HG02763 (cell line): ENCODE measurements at regions not wholly inside any gene's neighbourhood (a gene's known extent, or its start where the extent isn't known, plus 50 kb on each side); places are given as distances from the start of the nearest gene placed in this dataset.

Experiments
- ATAC-seq: cut with Tn5 transposase; IDR thresholded peaks from one replicate; pipeline ENCODE4 v1.9.1; 2021; ENCODE audit warnings: mild to moderate bottlenecking, moderate library complexity; ENCODE audit not compliant: unreplicated experiment

DNA sequence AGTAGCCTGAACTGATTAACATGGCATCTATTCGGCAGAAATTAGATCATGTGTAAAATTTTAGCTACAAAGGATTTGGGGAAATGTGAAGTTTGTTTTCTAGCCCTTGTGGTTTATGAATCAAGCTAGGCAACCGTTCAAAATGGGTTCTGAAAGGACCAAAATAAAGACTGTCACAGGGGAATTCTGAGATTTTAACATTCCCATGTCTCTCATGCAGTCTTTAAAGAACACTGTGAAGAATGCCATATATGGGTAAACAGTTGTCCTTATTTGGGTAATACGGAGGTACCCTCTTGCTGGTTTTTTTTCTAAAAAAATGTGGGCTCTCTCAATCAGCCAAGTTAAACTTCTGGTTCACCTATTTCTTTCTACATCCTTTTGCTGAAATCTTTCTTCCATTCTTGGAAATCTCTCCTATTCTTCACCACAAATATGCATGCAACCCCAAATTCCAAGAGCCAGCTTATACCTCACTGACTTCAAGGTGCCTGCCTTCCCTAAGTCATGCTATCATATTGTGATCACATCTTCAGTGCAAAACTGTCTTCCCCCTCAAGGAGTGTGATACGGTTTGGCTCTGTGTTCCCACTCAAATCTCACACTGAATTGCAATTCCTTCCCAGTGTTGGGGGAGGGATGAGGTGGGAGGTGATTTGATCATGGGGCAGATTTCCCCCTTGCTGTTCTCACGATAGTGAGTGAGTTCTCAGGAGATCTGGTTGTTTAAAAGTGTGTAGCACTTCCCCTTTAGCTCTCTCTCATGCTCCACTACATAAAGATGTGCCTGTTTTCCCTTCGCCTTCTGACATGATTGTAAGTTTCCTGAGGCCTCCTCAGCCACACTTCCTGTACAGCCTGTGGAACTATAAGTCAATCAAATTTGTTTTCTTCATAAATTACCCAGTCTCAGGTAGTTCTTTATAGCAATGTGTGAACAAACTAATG is 308.7 kb downstream of the TTLL7 start:
- no peak for ATAC-seq

DNA sequence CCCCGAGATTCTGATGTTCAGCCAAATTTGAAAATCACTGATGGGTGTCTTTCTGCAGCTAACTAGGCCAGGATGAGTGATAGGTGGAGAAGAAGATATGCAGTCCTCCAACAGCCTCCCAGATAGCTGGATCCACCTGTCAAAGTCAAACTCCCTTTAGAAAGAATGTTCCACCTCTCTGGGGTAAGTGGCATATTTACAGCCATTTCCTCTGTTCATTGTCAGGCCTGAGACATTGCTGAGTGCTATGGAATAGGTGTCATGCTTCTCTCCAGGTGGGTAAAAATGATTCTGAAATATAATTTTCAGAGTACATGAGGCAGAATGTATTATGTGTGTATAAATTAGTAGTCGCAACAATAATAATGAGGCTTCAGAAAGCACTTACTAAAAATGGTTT is 316.8 kb downstream of the TTLL7 start:
- ATAC-seq: no peak

DNA sequence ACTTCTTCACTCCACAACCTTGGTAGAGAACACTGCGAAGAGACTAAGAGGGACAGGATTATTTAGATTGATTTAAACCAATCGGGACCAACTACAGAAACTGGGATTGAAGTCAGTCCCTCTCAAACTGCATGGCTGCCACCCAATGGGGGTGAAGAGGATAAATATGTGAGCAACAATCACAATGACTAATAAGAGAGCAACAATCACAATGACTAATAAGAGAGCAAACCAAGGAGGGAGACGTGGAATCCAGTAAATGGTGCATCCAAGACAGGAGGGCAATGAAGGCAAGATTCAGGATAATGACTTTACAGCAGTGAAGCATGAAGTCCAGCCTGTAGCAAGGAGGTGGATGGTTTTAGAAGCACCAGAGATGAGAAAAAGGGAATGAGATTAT is 322.8 kb downstream of the TTLL7 start:
- no peak for ATAC-seq

DNA sequence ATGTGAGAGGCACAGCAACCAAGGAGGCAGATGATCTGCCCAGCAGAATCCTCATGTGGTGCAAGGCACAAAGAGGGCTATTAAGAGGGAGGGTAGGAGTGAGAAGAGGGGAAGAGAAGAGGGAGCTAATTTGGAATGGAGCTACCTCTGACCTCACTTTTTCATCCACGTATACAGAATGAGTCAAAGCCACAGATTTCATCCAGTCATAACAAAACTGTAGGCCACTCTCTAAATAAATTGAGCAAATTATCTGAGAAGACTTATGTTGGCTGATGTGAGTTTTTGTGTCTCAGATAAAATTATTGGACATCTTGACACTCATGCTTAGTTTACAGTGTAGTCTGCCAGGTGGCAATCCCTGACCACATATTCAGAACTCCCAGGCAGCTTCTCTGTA is 325.6 kb downstream of the TTLL7 start:
- no peak for ATAC-seq

DNA sequence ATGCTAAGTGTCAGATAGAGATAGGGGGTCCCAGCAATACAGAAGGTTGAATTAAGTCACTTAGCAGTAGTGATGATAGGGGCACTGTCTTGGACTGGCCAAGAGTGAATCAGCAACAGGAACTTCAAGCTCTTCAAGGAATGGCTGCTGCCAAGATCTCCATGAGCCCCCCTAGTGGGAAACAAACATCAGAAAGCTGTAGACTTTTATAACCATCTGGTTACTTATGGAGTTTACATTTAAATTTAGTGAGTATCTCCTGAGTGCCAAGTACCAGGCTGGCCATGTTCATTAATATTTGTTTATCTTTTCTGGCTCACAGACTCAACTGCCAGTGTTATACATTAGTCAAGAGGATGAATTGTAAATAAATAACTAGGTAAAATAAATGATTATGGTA is 327.3 kb downstream of the TTLL7 start:
- ATAC-seq: no peak

DNA sequence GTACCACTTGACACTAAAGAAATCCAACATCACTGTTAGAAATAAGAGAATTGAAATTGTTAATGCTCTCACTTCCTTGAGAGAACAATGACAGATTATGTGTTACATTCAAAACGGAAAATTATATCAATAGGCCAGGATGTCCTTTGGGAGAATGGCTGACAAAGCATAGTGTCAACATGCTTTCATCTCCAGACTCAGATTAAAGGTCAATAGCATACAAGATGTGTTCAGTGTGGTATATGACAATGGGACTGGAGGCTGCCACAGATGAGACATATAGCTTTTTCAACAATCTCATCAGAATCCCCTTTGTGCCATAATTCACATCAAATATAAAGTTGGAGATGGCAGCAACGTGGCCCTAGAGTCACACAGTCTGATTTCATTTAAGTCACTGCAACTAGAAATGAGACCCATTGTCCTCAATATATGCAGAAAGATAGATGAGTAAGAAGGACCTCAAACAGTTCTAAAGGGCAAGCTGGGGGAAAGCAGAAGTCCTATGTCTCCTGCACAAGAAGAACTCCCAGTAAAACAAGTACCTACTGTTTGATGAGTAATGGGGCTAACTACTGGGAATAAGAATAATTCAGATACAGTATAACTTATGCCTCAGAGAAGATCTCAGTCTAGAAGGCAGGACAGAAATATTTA is 327.9 kb downstream of the TTLL7 start:
- no peak for ATAC-seq

DNA sequence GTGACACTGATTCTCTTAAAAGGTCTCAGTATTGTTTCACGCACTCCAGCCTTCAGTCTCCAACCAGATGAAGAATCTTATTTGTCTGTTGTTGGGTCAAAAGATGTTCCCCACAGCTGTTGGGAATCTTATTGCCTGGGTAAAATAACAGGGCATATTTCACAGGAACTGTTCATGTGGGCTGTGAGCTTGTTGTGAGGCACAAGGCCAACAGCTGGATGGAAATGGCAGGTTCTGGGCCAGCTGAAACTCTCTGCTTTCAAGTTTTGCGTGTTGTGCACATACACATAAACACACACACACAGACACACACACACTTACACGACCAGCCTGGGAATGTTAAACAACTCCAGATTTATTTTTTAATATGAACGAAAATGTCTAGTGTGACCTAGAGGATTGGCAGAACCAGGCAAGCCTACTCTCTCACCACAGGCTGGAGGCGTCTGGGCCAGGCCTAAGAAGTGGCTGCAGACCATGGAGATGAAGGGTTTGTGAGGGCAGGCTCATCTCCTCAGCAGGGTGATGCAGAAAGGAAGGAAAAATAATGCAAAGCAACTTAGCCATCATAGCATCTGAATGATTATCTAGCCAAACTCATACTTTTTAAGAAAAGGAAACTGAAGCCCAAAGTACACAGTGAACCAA is 357.0 kb downstream of the TTLL7 start:
- no peak for ATAC-seq

DNA sequence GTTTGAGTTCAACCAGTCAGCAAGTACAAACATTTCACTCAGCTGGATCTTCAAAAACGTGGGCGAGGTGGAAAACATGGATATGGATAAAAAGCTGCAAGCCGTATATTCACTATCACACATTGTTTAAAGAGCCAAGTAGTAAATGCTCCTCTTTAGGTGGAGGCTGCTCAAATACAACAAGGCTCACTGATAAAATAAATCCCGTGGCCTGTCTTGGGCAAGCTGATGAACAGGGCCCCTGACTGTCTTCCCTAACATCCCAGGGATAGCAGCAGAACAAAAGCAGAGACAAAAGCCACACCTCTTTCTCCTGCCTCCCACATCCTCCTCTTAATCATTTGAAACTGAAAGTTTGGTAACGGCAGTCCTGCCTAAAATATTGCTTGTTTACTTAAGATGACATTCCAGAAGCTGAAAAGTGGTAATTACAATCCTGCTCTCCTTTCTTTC is 357.7 kb downstream of the TTLL7 start:
- ATAC-seq: no peak

DNA sequence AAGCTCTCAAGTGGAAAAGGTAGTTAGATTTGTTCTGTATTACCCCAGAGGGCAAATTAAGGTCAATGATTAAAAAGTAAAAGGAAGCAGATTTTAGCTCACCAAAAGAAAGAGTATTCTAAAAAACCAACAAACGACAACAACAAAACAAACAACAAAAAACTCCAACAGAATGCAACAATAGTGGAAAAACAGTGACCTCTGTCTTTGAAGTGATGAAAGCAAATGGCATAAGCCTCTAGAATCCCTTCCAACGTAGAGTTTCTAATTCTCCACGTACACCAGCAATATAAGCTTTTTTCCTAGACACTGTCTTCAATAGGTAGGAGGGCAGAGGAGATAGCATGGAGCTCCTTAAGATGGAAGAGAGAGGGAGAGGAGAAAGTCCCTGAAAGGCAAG is 359.1 kb downstream of the TTLL7 start:
- no peak for ATAC-seq

DNA sequence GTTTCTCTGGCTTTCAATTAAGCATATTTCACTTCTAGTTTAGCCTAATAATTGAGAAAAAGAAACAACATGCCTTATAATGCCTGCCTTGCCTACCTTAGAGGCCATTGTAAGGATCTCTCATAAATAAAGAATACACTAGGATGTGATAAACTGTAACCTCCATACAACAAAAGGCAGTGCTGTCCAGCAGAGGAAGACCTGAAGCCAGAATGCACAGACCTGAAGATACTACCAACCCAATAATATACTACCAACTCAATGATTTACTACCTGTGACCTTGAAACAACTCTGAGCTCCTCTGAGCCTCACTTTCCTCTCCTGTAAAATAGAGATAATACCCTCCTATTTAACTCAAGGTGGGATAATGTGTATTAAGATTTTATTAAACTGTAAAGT is 361.3 kb downstream of the TTLL7 start:
- ATAC-seq: no peak

DNA sequence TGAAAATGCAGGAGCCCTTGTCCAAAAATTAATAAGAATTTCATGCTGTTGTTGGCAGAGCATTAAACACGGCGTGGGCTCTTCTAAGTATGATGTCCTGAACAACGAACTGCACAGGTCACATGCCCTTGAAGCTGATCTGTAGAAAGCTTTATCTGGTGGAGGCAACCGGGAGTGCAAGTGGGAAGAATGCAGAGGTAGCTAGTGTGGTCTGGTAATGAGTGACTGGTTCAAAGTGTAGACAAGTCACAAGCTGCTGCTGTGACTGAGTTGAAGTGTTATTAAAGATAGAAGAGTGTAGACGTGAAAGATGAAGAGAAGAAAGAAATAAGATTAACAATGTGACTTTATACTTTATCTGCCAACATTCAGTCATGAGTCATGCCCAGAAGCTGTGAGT is 361.9 kb downstream of the TTLL7 start:
- no peak for ATAC-seq

DNA sequence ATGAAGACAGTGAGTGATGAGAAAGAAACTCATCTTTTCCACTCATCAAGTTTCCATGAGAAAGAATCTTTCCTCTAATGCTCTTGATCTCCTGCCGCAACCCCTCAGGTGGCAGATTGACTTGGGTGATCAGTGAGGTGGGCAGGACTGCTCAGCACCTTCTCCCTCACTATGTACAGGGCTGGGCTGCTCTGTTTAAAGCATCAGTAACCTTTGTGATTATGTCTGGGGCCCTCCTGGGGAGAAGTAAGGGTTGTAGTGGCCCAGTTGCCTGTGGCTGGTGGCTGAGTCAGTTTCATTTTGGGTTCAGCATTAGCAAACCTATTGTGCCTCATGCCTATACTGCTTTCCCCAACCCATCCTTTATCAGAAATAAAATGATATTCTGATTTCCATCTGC is 366.0 kb downstream of the TTLL7 start:
- ATAC-seq: no peak

DNA sequence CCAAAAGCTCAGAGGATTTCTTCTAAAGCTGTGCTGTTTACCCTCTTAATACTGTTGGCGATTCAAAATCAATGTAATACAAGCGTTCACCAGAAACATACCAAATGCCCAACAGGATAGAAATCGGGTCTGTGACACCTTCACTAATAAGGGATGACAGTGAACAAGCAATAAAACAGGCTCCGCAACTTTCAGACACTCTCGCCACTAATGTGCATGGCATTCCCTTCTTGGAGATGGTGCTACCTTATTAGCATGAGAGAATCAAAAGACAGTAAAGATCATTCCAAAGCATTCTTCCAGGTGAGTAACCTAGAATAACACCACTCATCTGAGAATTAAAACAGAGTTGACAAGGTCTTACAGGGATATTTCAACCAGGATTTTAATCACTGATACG is 367.1 kb downstream of the TTLL7 start:
- ATAC-seq: no peak

DNA sequence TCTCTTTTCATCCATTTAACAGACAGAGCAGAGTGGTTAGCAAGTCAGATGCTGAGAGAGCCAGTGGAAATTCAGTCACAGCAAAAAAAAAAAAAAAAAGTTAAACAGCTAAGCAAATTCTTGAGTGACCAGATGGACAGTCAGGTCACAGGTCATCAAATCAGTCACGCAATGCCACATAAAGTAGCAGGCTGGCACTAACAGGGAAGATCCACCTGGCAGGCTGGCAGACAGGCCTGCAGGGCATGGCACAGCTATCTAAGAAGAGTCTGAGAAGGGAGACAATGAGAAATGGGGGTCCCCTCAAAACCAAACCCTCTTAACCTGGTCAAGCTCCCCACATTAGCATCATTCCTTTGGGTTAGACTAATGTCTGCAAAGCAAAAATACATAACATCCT is 371.9 kb downstream of the TTLL7 start:
- no peak for ATAC-seq

DNA sequence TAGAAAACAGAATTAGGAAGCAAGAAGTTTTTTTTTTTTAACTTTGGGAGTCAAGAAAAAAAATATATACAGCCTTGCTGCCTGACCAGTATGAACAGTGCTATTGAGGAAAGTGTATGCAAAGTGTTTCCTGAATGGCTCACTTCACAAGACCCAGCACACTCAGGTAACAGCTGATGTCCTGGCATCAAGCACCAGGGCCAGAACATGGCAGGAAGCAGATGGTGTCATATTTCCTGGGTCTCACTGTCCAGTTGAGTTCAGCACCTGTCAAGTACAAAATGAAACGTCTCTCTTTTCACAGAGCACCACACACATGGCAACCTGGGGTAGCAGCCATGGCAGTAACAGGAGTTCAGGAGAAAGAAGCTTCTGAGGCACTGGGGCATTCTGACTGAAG is 372.3 kb downstream of the TTLL7 start:
- no peak for ATAC-seq

DNA sequence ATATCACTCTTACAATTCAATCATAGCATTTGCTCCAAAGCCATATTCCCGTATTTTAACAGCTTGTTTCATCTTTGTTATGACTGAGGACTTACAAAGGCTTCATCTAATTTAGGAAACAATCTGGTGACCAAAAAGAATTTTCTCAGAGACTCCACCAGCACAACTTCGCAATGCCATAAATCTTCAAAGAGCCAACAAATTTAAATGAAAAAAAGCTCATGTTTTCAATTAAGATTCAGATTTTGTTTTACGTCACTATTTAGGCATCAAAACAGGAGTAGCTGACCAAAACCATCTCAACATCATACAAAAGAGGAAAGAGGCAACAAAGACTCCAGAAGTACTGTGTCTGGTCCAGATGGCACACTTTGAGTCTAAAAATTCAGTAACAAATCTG is 373.3 kb downstream of the TTLL7 start:
- ATAC-seq: no peak

DNA sequence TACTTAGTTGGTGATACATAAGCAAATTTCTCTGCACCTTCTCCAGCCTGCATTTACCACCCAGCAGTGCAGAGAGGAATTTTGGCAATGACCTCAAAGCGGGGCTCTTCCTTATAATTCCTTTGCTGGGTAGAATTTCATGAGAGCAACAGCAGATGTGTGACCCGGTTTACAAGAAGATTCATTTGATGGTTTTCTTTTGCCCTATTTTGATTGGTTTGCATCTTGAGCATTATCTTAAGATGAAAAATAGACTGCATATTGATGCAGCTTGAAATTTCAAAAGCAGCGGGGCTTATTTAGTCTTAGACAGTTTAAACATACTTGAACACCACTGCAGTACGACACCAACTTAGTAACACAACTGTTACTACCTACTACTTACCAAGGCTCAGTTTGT is 378.9 kb downstream of the TTLL7 start:
- no peak for ATAC-seq

DNA sequence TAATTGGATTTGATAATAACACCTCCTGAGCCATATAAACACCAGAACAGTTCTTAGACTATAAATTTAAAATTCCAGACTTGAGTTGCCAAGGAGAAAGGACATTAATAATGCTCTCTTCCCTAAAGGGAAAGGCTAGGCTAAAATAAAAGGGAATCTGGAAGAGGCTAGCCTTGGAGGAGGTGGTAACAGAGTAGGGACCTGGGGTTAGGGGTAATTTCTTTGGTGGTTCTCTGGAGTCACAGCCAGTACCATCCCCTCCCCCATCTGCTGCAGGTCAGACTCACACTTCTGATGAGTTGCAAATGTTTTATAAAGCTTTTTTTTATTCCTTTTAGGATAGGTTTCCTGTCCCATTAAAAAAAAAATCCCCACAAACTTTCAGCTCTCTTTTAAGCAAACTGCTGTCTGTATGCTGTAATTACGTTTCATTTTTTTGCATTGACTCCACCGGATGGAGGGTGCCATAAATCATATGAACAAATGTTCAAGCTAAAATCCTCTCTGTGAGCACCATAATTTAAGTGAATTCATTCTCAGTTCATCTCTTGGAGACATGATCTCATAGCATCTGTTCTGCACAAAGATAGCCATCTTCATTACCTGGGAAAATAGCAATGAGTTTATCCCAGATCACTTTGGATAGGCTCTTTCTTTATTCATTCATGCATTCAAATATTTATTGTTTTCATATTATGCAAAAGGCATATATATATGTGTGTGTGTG is 379.6 kb downstream of the TTLL7 start:
- no peak for ATAC-seq

DNA sequence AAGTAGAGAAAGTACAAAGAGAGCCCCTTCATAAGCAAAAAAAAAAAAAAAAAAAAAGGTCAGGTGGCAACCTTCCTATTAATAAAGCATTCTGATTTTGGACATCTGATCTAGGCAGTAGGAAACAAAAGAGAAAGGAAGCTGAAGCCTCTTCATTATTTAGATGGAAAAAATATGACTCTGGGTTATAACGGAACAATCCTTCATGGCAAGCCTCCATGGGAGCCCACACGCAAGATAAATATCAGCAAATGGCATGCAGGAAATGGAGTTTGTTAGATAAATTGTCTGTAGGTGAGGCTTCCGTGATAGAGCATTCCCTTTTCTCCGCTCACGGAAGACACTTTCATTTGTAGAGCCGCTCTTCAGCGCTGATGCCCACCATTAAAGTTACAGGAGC is 381.0 kb downstream of the TTLL7 start:
- no peak for ATAC-seq

DNA sequence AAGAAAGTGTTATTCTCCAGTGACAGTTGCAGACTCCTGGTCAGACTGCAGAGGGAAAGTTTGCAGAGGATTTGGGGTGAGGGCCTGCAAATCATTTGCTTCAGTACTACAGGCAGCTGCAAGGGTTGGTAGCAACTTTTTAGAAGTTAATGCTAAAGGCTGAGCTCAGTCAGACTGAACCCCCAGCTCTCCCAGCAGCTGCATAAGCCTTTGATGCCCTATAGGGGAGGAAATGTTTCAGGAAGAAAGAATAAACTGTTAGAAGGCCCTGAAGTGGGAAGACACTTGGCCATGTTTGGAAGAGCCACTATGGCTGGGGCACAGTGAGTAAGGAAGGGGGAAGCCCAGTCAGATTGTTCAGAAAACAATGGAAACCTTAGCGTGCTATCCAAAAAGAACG is 383.6 kb downstream of the TTLL7 start:
- no peak for ATAC-seq

DNA sequence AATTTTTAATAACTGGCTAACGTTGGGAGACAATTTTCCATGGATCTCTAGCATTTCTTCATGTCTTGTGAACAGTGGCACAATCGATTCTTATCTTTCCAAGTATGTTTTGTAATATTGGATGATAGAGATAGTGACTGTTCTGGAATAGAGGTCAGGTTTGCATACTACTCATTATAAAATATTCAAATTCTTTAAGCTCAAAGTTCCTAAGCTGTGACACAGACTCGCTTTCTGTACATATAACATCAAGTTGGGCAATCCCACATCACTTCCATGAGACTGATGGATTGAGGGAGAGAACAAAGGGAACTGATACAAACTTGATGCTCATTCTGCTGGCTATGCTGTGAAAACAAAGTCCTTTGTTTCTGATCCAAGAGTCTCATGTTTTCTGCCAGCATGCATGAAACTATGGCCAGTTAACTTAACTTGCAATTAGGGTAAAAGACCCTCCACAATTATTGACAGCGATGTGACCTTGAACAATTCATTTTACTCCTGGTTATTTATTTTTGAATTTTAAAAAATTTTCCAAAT is 392.4 kb downstream of the TTLL7 start:
- no peak for ATAC-seq
